ENCODE measurements at regions not wholly inside any gene's neighbourhood (a gene's known extent, or its start where the extent isn't known, plus 50 kb on each side); places are given as distances from the start of the nearest gene placed in this dataset.
"Not testable (repeated sequence)": the region's sequence is repeated elsewhere in the genome, so short reads cannot be mapped to it uniquely, and the experiment has no call there.

GRCh38 chr15:84533705-84534104 lies 67.1 kb upstream of the ZSCAN2 start:
- not testable (repeated sequence) for TF ChIP-seq CTCF (IDR thresholded peaks at IDR 0.05); ZFX (IDR thresholded peaks at IDR 0.05; ENCODE audit: borderline replicate concordance)

All from 22Rv1 (cell line).